ENCODE measurements at regions not wholly inside any gene's neighbourhood (a gene's known extent, or its start where the extent isn't known, plus 50 kb on each side); places are given as distances from the start of the nearest gene placed in this dataset.

DNA sequence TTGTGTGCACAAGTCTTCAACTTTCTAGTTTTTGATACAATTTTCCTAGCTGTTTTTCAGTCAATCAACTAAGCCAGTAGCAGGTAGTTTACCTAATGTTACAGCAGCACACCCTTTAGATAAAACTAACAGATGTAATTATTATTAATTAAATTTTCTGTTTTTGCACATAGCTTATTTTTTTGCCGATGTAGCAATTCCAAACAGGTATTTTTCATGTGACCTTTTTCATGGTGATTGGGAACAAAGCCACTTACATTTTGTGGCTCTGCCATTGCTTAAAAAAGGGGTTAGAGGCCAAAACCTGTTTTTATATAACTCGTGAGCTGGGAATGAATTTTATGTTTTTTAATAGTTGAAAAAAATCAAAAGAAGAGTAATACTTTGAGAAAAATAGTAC lies 724.5 kb downstream of the FAM181B start:
- no peaks in the 10 kb centered on the region for H3K79me1 ChIP-seq (ENCODE audit: low read depth, low read length)
- no peaks in the 10 kb centered on the region for H3K23me2 ChIP-seq (ENCODE audit: low read depth, low read length)
- no peaks in the 10 kb centered on the region for H4K20me1 ChIP-seq (replicated peaks in 1 of 2; ENCODE audit: control insufficient read depth in 1 of 2, insufficient read depth in 2 of 2, low read length in 2 of 2)
- H3K9ac ChIP-seq (replicated peaks in 1 of 4; ENCODE audit: extremely low read depth in 1 of 4, low read depth in 3 of 4, low read length in 3 of 4) = no peak overlapping the region
- no peak overlapping the region for H4K8ac ChIP-seq (ENCODE audit: extremely low read depth, insufficient read depth, low read length)
- DNase-seq (ENCODE audit: low read depth in 1 of 2, low spot score in 2 of 2) (no peak), FAIRE-seq (no peak)
- WGBS, 2 experiments (ENCODE audit: extremely low coverage in 1 of 2, insufficient coverage in 1 of 2, insufficient read length in 1 of 2, insufficient replicate concordance in 2 of 2, low coverage in 1 of 2, low lambda C conversion rate in 2 of 2, missing lambda C conversion rate in 1 of 2) = 91% methylated on average over 2 of the region's 2 CpGs; no CpG with 5 or more reads in 1 of the 2 experiments
- no peak overlapping the region for H2BK12ac ChIP-seq (ENCODE audit: low read depth, low read length)
- H3K23ac ChIP-seq (ENCODE audit: insufficient read length) = no peak overlapping the region
- H3K14ac ChIP-seq (ENCODE audit: insufficient read length) = no peak overlapping the region
- no peaks in the 10 kb centered on the region for H3K79me2 ChIP-seq (ENCODE audit: control insufficient read depth in 1 of 2, insufficient read depth in 2 of 2, low read length in 2 of 2)
- no peak overlapping the region for H3K56ac ChIP-seq (replicated peaks; ENCODE audit: insufficient read length, low read depth, low read length)
- H3K27me3 ChIP-seq (replicated peaks in 1 of 4; ENCODE audit: control insufficient read depth in 3 of 4, extremely low read depth in 1 of 4, insufficient read depth in 3 of 4, low read length in 3 of 4) = no peaks in the 10 kb centered on the region
- H4K5ac ChIP-seq (ENCODE audit: insufficient read length, low read depth, low read length) = no peak overlapping the region
- ChIA-PET POLR2A (ENCODE audit: partially characterized antibody) (no interaction called here), CTCF (ENCODE audit: partially characterized antibody) (no interaction called here)
- no peak overlapping the region for H3K4me2 ChIP-seq (ENCODE audit: insufficient read depth in 1 of 2, low read depth in 2 of 2, low read length in 2 of 2)
- H3K4me1 ChIP-seq (replicated peaks in 1 of 4; ENCODE audit: control insufficient read depth in 3 of 4, insufficient read depth in 4 of 4, low read length in 3 of 4) = no peaks in the 10 kb centered on the region
- no peak overlapping the region for H2BK20ac ChIP-seq (ENCODE audit: low read length)
- no peak overlapping the region for H2AFZ ChIP-seq (ENCODE audit: low read length)
- no peak overlapping the region for H3K18ac ChIP-seq (ENCODE audit: extremely low read depth, low read length)
- no peak overlapping the region for H2AK5ac ChIP-seq (ENCODE audit: low read depth, low read length)
- H2BK5ac ChIP-seq (ENCODE audit: low read depth, low read length) = no peak overlapping the region
- no peaks in the 10 kb centered on the region for H3K9me3 ChIP-seq (ENCODE audit: insufficient read depth in 2 of 2, low read depth in 1 of 2, low read length in 1 of 2)
- no peak overlapping the region for H3K4me3 ChIP-seq (ENCODE audit: extremely low read depth in 1 of 4, insufficient read depth in 2 of 4, low read depth in 3 of 4, low read length in 4 of 4)
- H4K91ac ChIP-seq (replicated peaks; ENCODE audit: insufficient read length, low read length) = no peak overlapping the region
- no peak for TF ChIP-seq KDM1A (IDR thresholded peaks at IDR 0.05; ENCODE audit: borderline replicate concordance, low read length)
- peak; percentile 12; the same call in 1 of the 2 replicates for TF ChIP-seq MAFK (IDR thresholded peaks at IDR 0.05; ENCODE audit: low read depth, low read length)
- H3K27ac ChIP-seq (ENCODE audit: low read depth, low read length) = no peak overlapping the region
- H2BK120ac ChIP-seq (replicated peaks; ENCODE audit: low read depth, low read length) = no peak overlapping the region
- H3K4ac ChIP-seq (replicated peaks; ENCODE audit: insufficient read length, low read depth, low read length) = no peak overlapping the region
- no peak overlapping the region for H2BK15ac ChIP-seq (ENCODE audit: low read length)
- H3K36me3 ChIP-seq (ENCODE audit: control insufficient read depth in 2 of 4, insufficient read depth in 4 of 4, low read length in 3 of 4) = no peaks in the 10 kb centered on the region

Data from H1 (cell line).